ENCODE measurements at regions not wholly inside any gene's neighbourhood (a gene's known extent, or its start where the extent isn't known, plus 50 kb on each side); places are given as distances from the start of the nearest gene placed in this dataset.

DNA sequence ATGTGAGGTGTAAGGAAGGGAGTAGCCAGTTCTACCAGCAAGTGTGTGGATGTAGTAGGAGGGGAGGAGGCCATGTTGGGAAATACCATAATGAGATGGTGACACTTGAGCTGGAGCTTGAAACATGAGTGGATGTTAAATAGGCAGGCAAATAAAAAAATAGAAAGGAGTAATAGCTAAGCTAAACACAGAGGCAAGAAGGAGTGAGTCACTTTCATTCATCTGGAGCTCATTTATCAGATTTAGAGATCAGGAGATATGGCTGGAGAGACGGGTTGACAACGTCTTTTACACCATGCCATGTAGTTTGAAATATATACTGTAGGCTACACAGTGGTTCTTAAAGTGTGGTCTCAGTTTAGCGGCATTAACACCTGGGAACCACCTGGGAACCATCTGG lies 390.5 kb downstream of the DIPK2A start:
- TF ChIP-seq, protein P1, sequence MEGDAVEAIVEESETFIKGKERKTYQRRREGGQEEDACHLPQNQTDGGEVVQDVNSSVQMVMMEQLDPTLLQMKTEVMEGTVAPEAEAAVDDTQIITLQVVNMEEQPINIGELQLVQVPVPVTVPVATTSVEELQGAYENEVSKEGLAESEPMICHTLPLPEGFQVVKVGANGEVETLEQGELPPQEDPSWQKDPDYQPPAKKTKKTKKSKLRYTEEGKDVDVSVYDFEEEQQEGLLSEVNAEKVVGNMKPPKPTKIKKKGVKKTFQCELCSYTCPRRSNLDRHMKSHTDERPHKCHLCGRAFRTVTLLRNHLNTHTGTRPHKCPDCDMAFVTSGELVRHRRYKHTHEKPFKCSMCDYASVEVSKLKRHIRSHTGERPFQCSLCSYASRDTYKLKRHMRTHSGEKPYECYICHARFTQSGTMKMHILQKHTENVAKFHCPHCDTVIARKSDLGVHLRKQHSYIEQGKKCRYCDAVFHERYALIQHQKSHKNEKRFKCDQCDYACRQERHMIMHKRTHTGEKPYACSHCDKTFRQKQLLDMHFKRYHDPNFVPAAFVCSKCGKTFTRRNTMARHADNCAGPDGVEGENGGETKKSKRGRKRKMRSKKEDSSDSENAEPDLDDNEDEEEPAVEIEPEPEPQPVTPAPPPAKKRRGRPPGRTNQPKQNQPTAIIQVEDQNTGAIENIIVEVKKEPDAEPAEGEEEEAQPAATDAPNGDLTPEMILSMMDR (IDR thresholded peaks at IDR 0.05) = no peak
- no peak for TF ChIP-seq POLR2A (IDR thresholded peaks at IDR 0.05)

Measured in lower leg skin (tissue), 3 donors.